ENCODE measurements at regions not wholly inside any gene's neighbourhood (a gene's known extent, or its start where the extent isn't known, plus 50 kb on each side); places are given as distances from the start of the nearest gene placed in this dataset.

- DNase-seq (ENCODE audit: low spot score), result no peak
Observed at GRCh38 chr12:28879379-28879778, 269.7 kb upstream of the FAR2 start.

- DNase-seq (ENCODE audit: low spot score), result no peak
Observed at GRCh38 chr12:28882444-28882843, 266.6 kb upstream of the FAR2 start.

- DNase-seq (ENCODE audit: low spot score), result no peak
Observed at GRCh38 chr12:28883406-28883997, 265.6 kb upstream of the FAR2 start.

- DNase-seq (ENCODE audit: low spot score), result no peak
Observed at GRCh38 chr12:28884904-28885679, 264.0 kb upstream of the FAR2 start.

GRCh38 chr12:28885928-28886327 lies 263.1 kb upstream of the FAR2 start:
- no peak for DNase-seq (ENCODE audit: low spot score)

- no peak for DNase-seq (ENCODE audit: low spot score)
Observed at GRCh38 chr12:28887461-28887990, 261.6 kb upstream of the FAR2 start.

- DNase-seq (ENCODE audit: low spot score), result no peak
Observed at GRCh38 chr12:28890664-28891063, 258.4 kb upstream of the FAR2 start.

- DNase-seq (ENCODE audit: low spot score), result no peak
Observed at GRCh38 chr12:28891126-28891525, 258.0 kb upstream of the FAR2 start.

- DNase-seq (ENCODE audit: low spot score), result no peak
Observed at GRCh38 chr12:28893365-28893764, 255.7 kb upstream of the FAR2 start.

GRCh38 chr12:28893856-28894255 lies 255.2 kb upstream of the FAR2 start:
- DNase-seq (ENCODE audit: low spot score), result no peak

GRCh38 chr12:28896421-28896820 lies 252.7 kb upstream of the FAR2 start:
- no peak for DNase-seq (ENCODE audit: low spot score)

- no peak for DNase-seq (ENCODE audit: low spot score)
Observed at GRCh38 chr12:28898038-28898437, 251.0 kb upstream of the FAR2 start.

- DNase-seq (ENCODE audit: low spot score), result no peak
Observed at GRCh38 chr12:28899951-28900350, 249.1 kb upstream of the FAR2 start.

- no peak for DNase-seq (ENCODE audit: low spot score)
Observed at GRCh38 chr12:28905220-28905955, 243.7 kb upstream of the FAR2 start.

- DNase-seq (ENCODE audit: low spot score), result no peak
Observed at GRCh38 chr12:28908646-28909045, 240.4 kb upstream of the FAR2 start.

- no peak for DNase-seq (ENCODE audit: low spot score)
Observed at GRCh38 chr12:28909291-28909690, 239.8 kb upstream of the FAR2 start.

- no peak for DNase-seq (ENCODE audit: low spot score)
Observed at GRCh38 chr12:28925719-28926376, 223.2 kb upstream of the FAR2 start.

GRCh38 chr12:28930704-28931103 lies 218.4 kb upstream of the FAR2 start:
- DNase-seq (ENCODE audit: low spot score), result no peak

GRCh38 chr12:28933176-28933575 lies 215.9 kb upstream of the FAR2 start:
- DNase-seq (ENCODE audit: low spot score), result no peak

GRCh38 chr12:28933864-28934527 lies 215.1 kb upstream of the FAR2 start:
- no peak for DNase-seq (ENCODE audit: low spot score)

GRCh38 chr12:28936221-28936620 lies 212.9 kb upstream of the FAR2 start:
- DNase-seq (ENCODE audit: low spot score), result no peak

All from HT-29 (cell line).